ENCODE measurements at regions not wholly inside any gene's neighbourhood (a gene's known extent, or its start where the extent isn't known, plus 50 kb on each side); places are given as distances from the start of the nearest gene placed in this dataset.
"Not testable (repeated sequence)": the region's sequence is repeated elsewhere in the genome, so short reads cannot be mapped to it uniquely, and the experiment has no call there.

DNA sequence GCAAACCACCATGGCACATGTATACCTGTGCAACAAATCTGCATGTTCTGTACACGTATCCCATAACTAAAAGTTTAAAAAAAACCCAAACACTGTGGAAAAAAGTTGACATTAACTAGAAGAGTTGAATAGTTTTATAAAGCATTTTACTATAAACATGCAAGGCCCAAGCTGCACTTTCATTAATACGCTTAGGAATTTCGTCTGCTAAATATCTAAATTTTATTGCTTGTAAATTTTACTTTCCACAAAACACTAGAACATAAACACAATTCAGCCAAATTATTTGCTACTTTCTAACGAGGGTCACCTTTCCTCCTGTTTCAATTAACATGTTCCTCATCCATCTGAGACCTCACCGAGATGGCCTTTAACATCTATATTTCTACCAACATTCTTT lies 74.4 kb upstream of the MAN1A1 start:
- Mint-ChIP-seq H3K36me3 (ENCODE audit: low read depth) (peaks cover 2% of the 10 kb centered on the region), H3K9me3 (peaks cover 41% of the 10 kb centered on the region), H3K4me3 (no peak overlapping the region), H3K27me3 (ENCODE audit: low read depth) (peaks cover 18% of the 10 kb centered on the region), H3K4me1 (ENCODE audit: low read depth) (no peaks in the 10 kb centered on the region), H3K27ac (no peak overlapping the region)

DNA sequence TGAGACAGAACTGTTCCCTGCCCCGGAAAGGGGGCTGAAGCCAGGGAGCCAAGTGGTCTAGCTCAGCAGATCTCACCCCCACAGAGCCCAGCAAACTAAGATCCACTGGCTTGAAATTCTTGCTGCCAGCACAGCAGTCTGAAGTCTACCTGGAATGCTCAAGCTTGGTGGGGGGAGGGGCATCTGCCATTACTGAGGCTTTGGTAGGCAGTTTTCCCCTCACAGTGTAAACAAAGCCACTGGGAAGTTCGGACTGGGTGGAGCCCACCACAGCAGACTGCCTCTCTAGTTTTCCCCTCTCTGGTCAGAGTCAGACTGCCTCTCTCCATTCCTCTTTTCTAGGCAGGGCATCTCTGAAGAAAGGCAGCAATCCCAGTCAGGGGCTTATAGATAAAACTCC lies 68.5 kb upstream of the MAN1A1 start:
- peaks cover 15% of the 10 kb centered on the region for H3K27me3 Mint-ChIP-seq (ENCODE audit: low read depth)
- peaks cover 56% of the 10 kb centered on the region for H3K9me3 Mint-ChIP-seq
- not testable (repeated sequence) for H3K36me3 Mint-ChIP-seq (ENCODE audit: low read depth); H3K4me3 Mint-ChIP-seq; H3K27ac Mint-ChIP-seq; H3K4me1 Mint-ChIP-seq (ENCODE audit: low read depth)

DNA sequence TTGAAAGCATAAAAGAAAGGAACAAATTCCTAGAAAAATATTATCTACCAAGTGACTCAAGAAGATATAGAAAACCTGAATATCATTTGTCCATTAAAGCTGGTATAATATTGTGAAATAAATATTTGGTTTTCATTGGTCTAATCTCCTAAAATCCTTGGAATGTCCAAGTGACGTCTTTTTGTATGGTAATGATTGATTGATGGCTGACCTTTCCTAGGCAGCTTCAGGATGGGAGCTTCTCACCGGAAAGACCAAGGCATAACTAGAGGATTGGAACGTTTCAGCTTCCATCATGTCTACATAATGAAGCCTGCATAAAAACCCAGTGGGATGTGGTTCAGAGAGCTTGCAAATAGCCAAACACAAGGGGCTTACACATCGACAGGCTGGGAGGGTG lies 57.6 kb upstream of the MAN1A1 start:
- Mint-ChIP-seq H3K9me3 (peaks cover 21% of the 10 kb centered on the region), H3K4me3 (no peak overlapping the region), H3K27me3 (ENCODE audit: low read depth) (peaks cover 22% of the 10 kb centered on the region), H3K4me1 (ENCODE audit: low read depth) (no peaks in the 10 kb centered on the region), H3K27ac (no peak overlapping the region), H3K36me3 (ENCODE audit: low read depth) (no peaks in the 10 kb centered on the region)

DNA sequence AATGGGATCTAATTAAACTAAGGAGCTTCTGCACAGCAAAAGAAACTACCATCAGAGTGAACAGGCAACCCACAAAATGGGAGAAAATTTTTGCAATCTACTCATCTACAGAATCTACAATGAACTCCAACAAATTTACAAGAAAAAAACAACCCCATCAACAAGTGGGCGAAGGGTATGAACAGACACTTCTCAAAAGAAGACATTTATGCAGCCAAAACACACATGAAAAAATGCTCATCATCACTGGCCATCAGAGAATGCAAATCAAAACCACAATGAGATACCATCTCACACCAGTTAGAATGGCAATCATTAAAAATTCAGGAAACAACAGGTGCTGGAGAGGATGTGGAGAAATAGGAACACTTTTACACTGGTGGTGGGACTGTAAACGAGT lies 55.6 kb upstream of the MAN1A1 start:
- H3K4me3 Mint-ChIP-seq; H3K27ac Mint-ChIP-seq; H3K36me3 Mint-ChIP-seq (ENCODE audit: low read depth); H3K4me1 Mint-ChIP-seq (ENCODE audit: low read depth): not testable (repeated sequence)
- H3K27me3 Mint-ChIP-seq (ENCODE audit: low read depth), result peaks cover 22% of the 10 kb centered on the region
- peaks cover 27% of the 10 kb centered on the region for H3K9me3 Mint-ChIP-seq

Data from T-helper 1 cell treated with Interleukin-12 subunit alpha and Interleukin-12 subunit beta and Interleukin-4 antibody, amounts not matched to agents 30 μg/mL and 1 μg/mL, for 36 hours (primary cell).